ENCODE measurements at regions not wholly inside any gene's neighbourhood (a gene's known extent, or its start where the extent isn't known, plus 50 kb on each side); places are given as distances from the start of the nearest gene placed in this dataset.

DNA sequence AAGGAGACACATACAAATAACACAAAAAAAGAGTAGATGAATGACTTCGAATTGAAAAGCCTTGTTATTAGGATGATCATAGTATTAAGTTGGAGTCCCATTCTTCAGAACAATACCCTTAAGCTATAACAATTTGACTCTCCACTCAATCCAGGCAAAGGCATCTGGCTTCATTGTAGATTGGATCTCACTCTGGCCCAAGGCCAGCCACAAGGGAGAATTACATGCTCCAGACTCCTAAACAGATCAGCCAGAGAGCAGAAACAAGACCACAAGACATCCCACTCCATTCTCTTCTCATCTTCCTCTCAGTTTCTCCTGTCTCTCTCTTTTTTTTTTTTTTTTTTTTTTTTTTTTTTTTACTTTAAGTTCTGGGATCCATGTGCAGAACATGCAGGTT, 213.9 kb downstream of the DHX15 start:
- Histone ChIP-seq H3K4me1 (no peaks in the 10 kb centered on the region), H3K36me3 (ENCODE audit: control insufficient read depth, insufficient read depth, low read length) (no peaks in the 10 kb centered on the region), H3K4me3 (ENCODE audit: low read depth, low read length) (no peak overlapping the region), H3K27me3 (replicated peaks; ENCODE audit: control insufficient read depth, insufficient read depth, low read length) (no peaks in the 10 kb centered on the region), H3K9me3 (no peaks in the 10 kb centered on the region)
- Mint-ChIP-seq H3K27me3 (ENCODE audit: insufficient read depth, unreplicated experiment) (peaks cover 20% of the 10 kb centered on the region), H3K9me3 (ENCODE audit: unreplicated experiment) (no peaks in the 10 kb centered on the region), H3K36me3 (ENCODE audit: insufficient read depth, unreplicated experiment) (no peaks in the 10 kb centered on the region), H3K27ac (ENCODE audit: unreplicated experiment) (no peak overlapping the region), H3K4me1 (ENCODE audit: low read depth, unreplicated experiment) (no peaks in the 10 kb centered on the region), H3K4me3 (ENCODE audit: unreplicated experiment) (no peak overlapping the region)
- intact Hi-C loops (cut with micrococcal nuclease; ENCODE audit: unreplicated experiment) = no loop called here
- ChIA-PET CTCF (no interaction called here), POLR2A (no interaction called here)
- TF ChIP-seq, protein P1, sequence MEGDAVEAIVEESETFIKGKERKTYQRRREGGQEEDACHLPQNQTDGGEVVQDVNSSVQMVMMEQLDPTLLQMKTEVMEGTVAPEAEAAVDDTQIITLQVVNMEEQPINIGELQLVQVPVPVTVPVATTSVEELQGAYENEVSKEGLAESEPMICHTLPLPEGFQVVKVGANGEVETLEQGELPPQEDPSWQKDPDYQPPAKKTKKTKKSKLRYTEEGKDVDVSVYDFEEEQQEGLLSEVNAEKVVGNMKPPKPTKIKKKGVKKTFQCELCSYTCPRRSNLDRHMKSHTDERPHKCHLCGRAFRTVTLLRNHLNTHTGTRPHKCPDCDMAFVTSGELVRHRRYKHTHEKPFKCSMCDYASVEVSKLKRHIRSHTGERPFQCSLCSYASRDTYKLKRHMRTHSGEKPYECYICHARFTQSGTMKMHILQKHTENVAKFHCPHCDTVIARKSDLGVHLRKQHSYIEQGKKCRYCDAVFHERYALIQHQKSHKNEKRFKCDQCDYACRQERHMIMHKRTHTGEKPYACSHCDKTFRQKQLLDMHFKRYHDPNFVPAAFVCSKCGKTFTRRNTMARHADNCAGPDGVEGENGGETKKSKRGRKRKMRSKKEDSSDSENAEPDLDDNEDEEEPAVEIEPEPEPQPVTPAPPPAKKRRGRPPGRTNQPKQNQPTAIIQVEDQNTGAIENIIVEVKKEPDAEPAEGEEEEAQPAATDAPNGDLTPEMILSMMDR (IDR thresholded peaks at IDR 0.05; ENCODE audit: insufficient read depth in 1 of 2, low read depth in 1 of 2, low read length in 1 of 2, severe bottlenecking in 1 of 2, unreplicated experiment in 1 of 2) = no peak
- no peak for DNase-seq
- no TSS peak for BruUV-seq (replicated peaks)

DNA sequence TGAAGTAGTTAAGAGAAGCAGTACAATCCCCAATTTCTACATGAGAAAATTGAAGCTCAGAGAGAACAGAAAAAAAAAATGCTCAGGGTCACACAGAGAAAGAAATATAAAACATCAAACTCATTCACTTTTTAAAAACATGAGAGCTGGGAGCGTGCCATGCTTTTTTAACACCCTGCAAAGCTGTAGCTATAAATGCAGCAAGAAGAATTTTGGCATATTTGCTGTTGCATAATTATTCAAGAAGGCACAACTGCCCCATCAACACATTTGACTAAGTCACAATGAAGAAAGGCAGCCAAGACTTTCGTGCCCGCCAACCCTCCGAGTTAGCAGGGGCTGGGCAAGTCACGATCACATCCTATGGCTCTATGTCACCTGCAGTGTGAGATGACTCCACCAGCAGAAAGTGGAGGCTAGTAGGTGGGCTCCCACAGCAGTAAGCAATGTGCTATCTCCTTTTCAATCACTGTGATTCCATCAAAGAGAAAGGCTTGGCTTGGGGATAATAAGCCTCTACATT, 214.8 kb downstream of the DHX15 start:
- Histone ChIP-seq H3K9me3 (no peaks in the 10 kb centered on the region), H3K27me3 (replicated peaks; ENCODE audit: control insufficient read depth, insufficient read depth, low read length) (no peaks in the 10 kb centered on the region), H3K4me1 (no peaks in the 10 kb centered on the region), H3K36me3 (ENCODE audit: control insufficient read depth, insufficient read depth, low read length) (no peaks in the 10 kb centered on the region), H3K4me3 (ENCODE audit: low read depth, low read length) (no peak overlapping the region)
- TF ChIP-seq, protein P1 (IDR thresholded peaks at IDR 0.05; ENCODE audit: insufficient read depth in 1 of 2, low read depth in 1 of 2, low read length in 1 of 2, severe bottlenecking in 1 of 2, unreplicated experiment in 1 of 2) = no peak
- H3K27ac Mint-ChIP-seq (ENCODE audit: unreplicated experiment) = no peak overlapping the region
- POLR2A ChIA-PET = no interaction called here
- no peaks in the 10 kb centered on the region for H3K9me3 Mint-ChIP-seq (ENCODE audit: unreplicated experiment)
- peaks cover 21% of the 10 kb centered on the region for H3K27me3 Mint-ChIP-seq (ENCODE audit: insufficient read depth, unreplicated experiment)
- H3K4me3 Mint-ChIP-seq (ENCODE audit: unreplicated experiment) = no peak overlapping the region
- DNase-seq = no peak
- intact Hi-C loops (cut with micrococcal nuclease; ENCODE audit: unreplicated experiment) = no loop called here
- no peaks in the 10 kb centered on the region for H3K4me1 Mint-ChIP-seq (ENCODE audit: low read depth, unreplicated experiment)
- no TSS peak for BruUV-seq (replicated peaks)
- CTCF ChIA-PET = no interaction called here
- no peaks in the 10 kb centered on the region for H3K36me3 Mint-ChIP-seq (ENCODE audit: insufficient read depth, unreplicated experiment)

DNA sequence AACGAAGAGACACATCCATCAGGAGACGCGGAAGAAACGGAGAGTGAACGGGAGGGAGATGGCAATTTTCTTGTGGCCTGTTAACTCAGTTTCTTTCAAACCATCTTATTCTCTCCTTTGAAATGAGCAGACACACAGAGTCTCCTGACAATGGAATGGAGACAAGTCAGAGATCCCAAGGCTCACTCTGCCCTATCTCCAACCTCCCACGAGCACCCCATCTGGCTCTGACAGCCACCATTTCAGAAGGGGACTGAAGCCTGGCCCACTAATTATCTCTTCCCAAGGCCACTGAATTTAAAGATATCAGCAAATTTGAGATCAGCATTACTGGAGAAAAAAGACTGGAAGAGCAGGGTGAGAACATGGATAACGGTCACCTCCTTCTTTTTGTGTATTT, 215.6 kb downstream of the DHX15 start:
- Mint-ChIP-seq H3K4me1 (ENCODE audit: low read depth, unreplicated experiment) (no peaks in the 10 kb centered on the region), H3K9me3 (ENCODE audit: unreplicated experiment) (no peaks in the 10 kb centered on the region), H3K4me3 (ENCODE audit: unreplicated experiment) (no peak overlapping the region), H3K36me3 (ENCODE audit: insufficient read depth, unreplicated experiment) (no peaks in the 10 kb centered on the region), H3K27me3 (ENCODE audit: insufficient read depth, unreplicated experiment) (peaks cover 17% of the 10 kb centered on the region), H3K27ac (ENCODE audit: unreplicated experiment) (no peak overlapping the region)
- H3K4me1 ChIP-seq = no peaks in the 10 kb centered on the region
- TF ChIP-seq, protein P1 (IDR thresholded peaks at IDR 0.05; ENCODE audit: insufficient read depth in 1 of 2, low read depth in 1 of 2, low read length in 1 of 2, severe bottlenecking in 1 of 2, unreplicated experiment in 1 of 2) = no peak
- no peaks in the 10 kb centered on the region for H3K9me3 ChIP-seq
- no peak overlapping the region for H3K4me3 ChIP-seq (ENCODE audit: low read depth, low read length)
- no TSS peak for BruUV-seq (replicated peaks)
- POLR2A ChIA-PET = no interaction called here
- intact Hi-C loops (cut with micrococcal nuclease; ENCODE audit: unreplicated experiment) = no loop called here
- CTCF ChIA-PET = no interaction called here
- no peaks in the 10 kb centered on the region for H3K36me3 ChIP-seq (ENCODE audit: control insufficient read depth, insufficient read depth, low read length)
- H3K27me3 ChIP-seq (replicated peaks; ENCODE audit: control insufficient read depth, insufficient read depth, low read length) = no peaks in the 10 kb centered on the region
- no peak for DNase-seq
